Heart left ventricle (tissue), 13 donors: ENCODE measurements at regions not wholly inside any gene's neighbourhood (a gene's known extent, or its start where the extent isn't known, plus 50 kb on each side); places are given as distances from the start of the nearest gene placed in this dataset.

ENCODE experiments used
- CTCF ChIP-seq, 12 donors: fragments of 200-600 bp; sonication (generic) in 4 of 12; IDR thresholded peaks; one replicate each; pipeline versions ENCODE4 v1.5.0 to v1.8.0; 2018 to 2022; ENCODE audit warnings: antibody characterized with exemption in 12 of 12, mild to moderate bottlenecking in 5 of 12
- POLR2A ChIP-seq, 2 donors: fragments of 450-650 bp; IDR thresholded peaks; one replicate each; pipeline ENCODE4 v1.6.1; 2017; ENCODE audit warnings: antibody characterized with exemption in 2 of 2, mild to moderate bottlenecking in 2 of 2, moderate library complexity in 2 of 2
- donor health status: ischemic (EF 13 %, LVEDD 7.1; RV severe dilation, severe dysfunction).
- donor health status: DM: no; HTN: yes; CAD: no.
- donor health status: DM: no; HTN: no; CAD: no.
- donor health status: ischemic (EF 25% LVEDD 6.9; RV normal size, moderate dysfunction).
- donor health status: ischemic (EF 25% LVEDD 5.7; RV mildly dilated, moderate dysfunction).
- donor health status: ischemic (EF 35%, LVEDD 5.7; RV mildly dilated, moderate dysfunction).
- donor health status: nonischemic (EF 11% LVEDD 7.7; RV severe dilation, severe dysfunction).
- donor health status: DM: yes; HTN: yes; CAD: no.
- donor health status: PGD.
- donor health status: ischemic (EF 29% LVEDD 5.4; RV normal size, mild dysfunction).
- donor health status: nonischemic (EF 23%, LVEDD 6.1; RV moderate dilation, normal function).

GRCh38 chr5:100017520-100018262 is 517.5 kb upstream of the FAM174A start:
- TF ChIP-seq CTCF (IDR thresholded peaks at IDR 0.05) (no peak), POLR2A (IDR thresholded peaks at IDR 0.05) (no peak)
